Smooth muscle cell (in vitro differentiated cells): ENCODE measurements at regions not wholly inside any gene's neighbourhood (a gene's known extent, or its start where the extent isn't known, plus 50 kb on each side); places are given as distances from the start of the nearest gene placed in this dataset.

Experiments
- DNase-seq: peaks from one replicate; lab custom pipeline; 2025; ENCODE audit not compliant: unreplicated experiment; lab: John Stamatoyannopoulos, UW
- H2AFZ ChIP-seq: fragments of 200-600 bp; sonication (generic); 2 replicates; pipeline ENCODE4 v1.6.0; 2016; ENCODE audit warnings: antibody characterized with exemption, low read depth, mild to moderate bottlenecking
- H3F3A ChIP-seq: fragments of 200-600 bp; sonication (generic); 2 replicates; pipeline ENCODE4 v1.6.0; 2017; ENCODE audit warnings: antibody characterized with exemption, low read depth
- H3K27ac ChIP-seq: fragments of 200-600 bp; sonication (generic); 2 replicates; pipeline ENCODE4 v1.5.1; 2016; ENCODE audit warnings: low read depth, mild to moderate bottlenecking
- H3K27me3 ChIP-seq: fragments of 200-600 bp; sonication (generic); 2 replicates; pipeline ENCODE4 v1.6.1; 2016; ENCODE audit warnings: low read depth, mild to moderate bottlenecking
- H3K36me3 ChIP-seq: fragments of 200-600 bp; sonication (generic); 2 replicates; pipeline ENCODE4 v1.5.1; 2016; ENCODE audit warnings: low read depth
- H3K4me1 ChIP-seq: fragments of 200-600 bp; sonication (generic); 2 replicates; pipeline ENCODE4 v1.5.1; 2016; ENCODE audit warnings: low read depth
- H3K4me2 ChIP-seq: fragments of 200-600 bp; sonication (generic); 2 replicates; pipeline ENCODE4 v1.6.0; 2016; ENCODE audit warnings: mild to moderate bottlenecking
- H3K4me3 ChIP-seq: fragments of 200-600 bp; sonication (generic); 2 replicates; pipeline ENCODE4 v1.5.1; 2016; ENCODE audit warnings: mild to moderate bottlenecking
- H3K79me2 ChIP-seq: fragments of 200-600 bp; sonication (generic); 2 replicates; pipeline ENCODE4 v1.6.0; 2016; ENCODE audit warnings: low read depth, mild to moderate bottlenecking
- H3K9ac ChIP-seq: fragments of 200-600 bp; sonication (generic); 2 replicates; pipeline ENCODE4 v1.6.0; 2016; ENCODE audit warnings: low read depth
- H3K9me3 ChIP-seq: fragments of 200-600 bp; sonication (generic); replicated peaks from 2 replicates; pipeline ENCODE4 v1.5.1; 2016; ENCODE audit warnings: low read depth
- H4K20me1 ChIP-seq: fragments of 200-600 bp; sonication (generic); 2 replicates; pipeline ENCODE4 v1.6.0; 2016; ENCODE audit warnings: low read depth
- CTCF ChIP-seq: fragments of 200-600 bp; sonication (generic); IDR thresholded peaks from 2 replicates; pipeline ENCODE4 v1.5.1; 2017; ENCODE audit warnings: borderline replicate concordance, mild to moderate bottlenecking, antibody characterized with exemption; ENCODE audit not compliant: insufficient read depth, poor library complexity, severe bottlenecking
- WGBS: methylation state at CpG from one replicate; pipeline ENCODE4 v1.1.7; 2016; ENCODE audit warnings: low lambda C conversion rate; 5-methylcytosine and 5-hydroxymethylcytosine counted together

- no peak overlapping the region for H3K27ac ChIP-seq
- no peak for DNase-seq
- no peaks in the 10 kb centered on the region for H3K9me3 ChIP-seq
- H3K79me2 ChIP-seq: no peaks in the 10 kb centered on the region
- no peaks in the 10 kb centered on the region for H3K4me1 ChIP-seq
- TF ChIP-seq CTCF: no peak
- H3K4me3 ChIP-seq: no peak overlapping the region
- no peaks in the 10 kb centered on the region for H3K27me3 ChIP-seq
- no peak overlapping the region for H2AFZ ChIP-seq
- WGBS: 94% methylated on average over 2 of the region's 2 CpGs
- no peaks in the 10 kb centered on the region for H4K20me1 ChIP-seq
- no peak overlapping the region for H3K4me2 ChIP-seq
- no peaks in the 10 kb centered on the region for H3K36me3 ChIP-seq
- no peaks in the 10 kb centered on the region for H3F3A ChIP-seq
- no peak overlapping the region for H3K9ac ChIP-seq
Observed at GRCh38 chr3:146350852-146351251, 99.9 kb upstream of the PLSCR4 start.

- 69% methylated on average over 2 of the region's 2 CpGs for WGBS
- Histone ChIP-seq H3K4me1 (no peaks in the 10 kb centered on the region), H3K36me3 (no peaks in the 10 kb centered on the region), H2AFZ (no peak overlapping the region), H3K4me2 (no peak overlapping the region), H3K27me3 (no peaks in the 10 kb centered on the region), H3K27ac (no peak overlapping the region), H3F3A (no peaks in the 10 kb centered on the region), H3K4me3 (no peak overlapping the region), H4K20me1 (no peaks in the 10 kb centered on the region), H3K9me3 (no peaks in the 10 kb centered on the region), H3K9ac (no peak overlapping the region), H3K79me2 (no peaks in the 10 kb centered on the region)
- TF ChIP-seq CTCF: no peak
- no peak for DNase-seq
Observed at GRCh38 chr3:146345900-146346299, 95.0 kb upstream of the PLSCR4 start.

- WGBS: 35% methylated on average over 2 of the region's 2 CpGs
- no peaks in the 10 kb centered on the region for H4K20me1 ChIP-seq
- no peak overlapping the region for H3K4me2 ChIP-seq
- H3K4me3 ChIP-seq: no peak overlapping the region
- no peaks in the 10 kb centered on the region for H3F3A ChIP-seq
- H3K9me3 ChIP-seq: no peaks in the 10 kb centered on the region
- H3K4me1 ChIP-seq: no peaks in the 10 kb centered on the region
- no peaks in the 10 kb centered on the region for H3K79me2 ChIP-seq
- no peak for DNase-seq
- no peaks in the 10 kb centered on the region for H3K36me3 ChIP-seq
- H3K27me3 ChIP-seq: no peaks in the 10 kb centered on the region
- H3K27ac ChIP-seq: no peak overlapping the region
- no peak overlapping the region for H3K9ac ChIP-seq
- no peak for TF ChIP-seq CTCF
- H2AFZ ChIP-seq: no peak overlapping the region
Observed at GRCh38 chr3:146343551-146343950, 92.6 kb upstream of the PLSCR4 start.

GRCh38 chr3:146342989-146343388 is 92.1 kb upstream of the PLSCR4 start:
- no peak overlapping the region for H3K9ac ChIP-seq
- no peak for DNase-seq
- no peak overlapping the region for H3K4me3 ChIP-seq
- no peaks in the 10 kb centered on the region for H3K9me3 ChIP-seq
- H3K4me2 ChIP-seq: no peak overlapping the region
- H3F3A ChIP-seq: no peaks in the 10 kb centered on the region
- H4K20me1 ChIP-seq: no peaks in the 10 kb centered on the region
- H3K27me3 ChIP-seq: no peaks in the 10 kb centered on the region
- H3K27ac ChIP-seq: no peak overlapping the region
- no peak overlapping the region for H2AFZ ChIP-seq
- no peak for TF ChIP-seq CTCF
- no peaks in the 10 kb centered on the region for H3K36me3 ChIP-seq
- H3K79me2 ChIP-seq: no peaks in the 10 kb centered on the region
- no peaks in the 10 kb centered on the region for H3K4me1 ChIP-seq
